22Rv1 (cell line): ENCODE measurements at regions not wholly inside any gene's neighbourhood (a gene's known extent, or its start where the extent isn't known, plus 50 kb on each side); places are given as distances from the start of the nearest gene placed in this dataset.
"Not testable (repeated sequence)": the region's sequence is repeated elsewhere in the genome, so short reads cannot be mapped to it uniquely, and the experiment has no call there.

ENCODE experiments used
- ZFX ChIP-seq: fragments of 450-650 bp; IDR thresholded peaks from 2 replicates; pipeline ENCODE4 v1.6.1; 2017; ENCODE audit warnings: antibody characterized with exemption, borderline replicate concordance
- TF ChIP-seq, protein P1 (sequence below): fragments of 450-650 bp; IDR thresholded peaks from 2 replicates; pipeline ENCODE4 v1.5.1; 2017; ENCODE audit warnings: mild to moderate bottlenecking

DNA sequence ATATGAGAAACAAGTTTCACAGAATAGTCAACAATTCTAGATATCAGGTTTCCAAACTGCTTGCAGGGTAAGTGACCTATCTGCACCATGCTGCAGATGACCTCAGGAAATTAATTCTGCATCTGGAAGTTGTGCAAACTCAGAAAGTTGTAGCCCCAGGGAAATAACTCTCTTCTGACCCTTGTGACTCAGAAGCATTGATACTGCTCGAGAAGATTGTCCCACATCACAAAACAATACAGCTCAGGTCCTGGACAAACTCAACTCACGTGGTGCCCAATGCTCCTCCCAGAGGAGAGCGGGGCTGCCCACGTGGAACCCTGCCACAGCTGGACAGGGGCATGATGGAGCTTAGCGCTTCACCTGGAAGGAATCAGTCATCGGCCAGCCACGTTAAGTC, 221.9 kb upstream of the LRRC61 start:
- TF ChIP-seq, protein P1, sequence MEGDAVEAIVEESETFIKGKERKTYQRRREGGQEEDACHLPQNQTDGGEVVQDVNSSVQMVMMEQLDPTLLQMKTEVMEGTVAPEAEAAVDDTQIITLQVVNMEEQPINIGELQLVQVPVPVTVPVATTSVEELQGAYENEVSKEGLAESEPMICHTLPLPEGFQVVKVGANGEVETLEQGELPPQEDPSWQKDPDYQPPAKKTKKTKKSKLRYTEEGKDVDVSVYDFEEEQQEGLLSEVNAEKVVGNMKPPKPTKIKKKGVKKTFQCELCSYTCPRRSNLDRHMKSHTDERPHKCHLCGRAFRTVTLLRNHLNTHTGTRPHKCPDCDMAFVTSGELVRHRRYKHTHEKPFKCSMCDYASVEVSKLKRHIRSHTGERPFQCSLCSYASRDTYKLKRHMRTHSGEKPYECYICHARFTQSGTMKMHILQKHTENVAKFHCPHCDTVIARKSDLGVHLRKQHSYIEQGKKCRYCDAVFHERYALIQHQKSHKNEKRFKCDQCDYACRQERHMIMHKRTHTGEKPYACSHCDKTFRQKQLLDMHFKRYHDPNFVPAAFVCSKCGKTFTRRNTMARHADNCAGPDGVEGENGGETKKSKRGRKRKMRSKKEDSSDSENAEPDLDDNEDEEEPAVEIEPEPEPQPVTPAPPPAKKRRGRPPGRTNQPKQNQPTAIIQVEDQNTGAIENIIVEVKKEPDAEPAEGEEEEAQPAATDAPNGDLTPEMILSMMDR: not testable (repeated sequence)
- TF ChIP-seq ZFX: not testable (repeated sequence)
